ENCODE measurements at regions not wholly inside any gene's neighbourhood (a gene's known extent, or its start where the extent isn't known, plus 50 kb on each side); places are given as distances from the start of the nearest gene placed in this dataset.

DNA sequence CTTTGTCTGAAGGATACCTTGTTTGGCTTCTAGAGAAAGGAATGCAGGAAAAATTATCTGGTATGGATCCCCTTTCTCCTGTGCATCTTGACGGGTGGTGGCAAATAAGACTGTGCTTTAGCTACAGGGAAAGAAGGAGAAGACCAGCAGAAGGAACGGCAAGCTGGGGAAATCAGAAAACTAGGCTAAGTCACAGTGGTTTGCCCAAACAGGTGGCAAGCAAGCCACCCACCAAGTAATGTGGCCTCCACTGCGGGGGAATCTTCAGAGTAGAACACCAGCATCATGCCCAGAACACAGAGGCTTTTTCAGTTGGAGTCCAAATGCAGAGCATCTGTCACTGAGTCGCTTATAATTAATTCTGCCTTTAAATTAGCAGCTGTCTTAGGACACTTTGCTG, 282.8 kb downstream of the PHF14 start:
- TF ChIP-seq, protein P1, sequence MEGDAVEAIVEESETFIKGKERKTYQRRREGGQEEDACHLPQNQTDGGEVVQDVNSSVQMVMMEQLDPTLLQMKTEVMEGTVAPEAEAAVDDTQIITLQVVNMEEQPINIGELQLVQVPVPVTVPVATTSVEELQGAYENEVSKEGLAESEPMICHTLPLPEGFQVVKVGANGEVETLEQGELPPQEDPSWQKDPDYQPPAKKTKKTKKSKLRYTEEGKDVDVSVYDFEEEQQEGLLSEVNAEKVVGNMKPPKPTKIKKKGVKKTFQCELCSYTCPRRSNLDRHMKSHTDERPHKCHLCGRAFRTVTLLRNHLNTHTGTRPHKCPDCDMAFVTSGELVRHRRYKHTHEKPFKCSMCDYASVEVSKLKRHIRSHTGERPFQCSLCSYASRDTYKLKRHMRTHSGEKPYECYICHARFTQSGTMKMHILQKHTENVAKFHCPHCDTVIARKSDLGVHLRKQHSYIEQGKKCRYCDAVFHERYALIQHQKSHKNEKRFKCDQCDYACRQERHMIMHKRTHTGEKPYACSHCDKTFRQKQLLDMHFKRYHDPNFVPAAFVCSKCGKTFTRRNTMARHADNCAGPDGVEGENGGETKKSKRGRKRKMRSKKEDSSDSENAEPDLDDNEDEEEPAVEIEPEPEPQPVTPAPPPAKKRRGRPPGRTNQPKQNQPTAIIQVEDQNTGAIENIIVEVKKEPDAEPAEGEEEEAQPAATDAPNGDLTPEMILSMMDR (IDR thresholded peaks at IDR 0.05), result no peak
- TF ChIP-seq POLR2A (IDR thresholded peaks at IDR 0.05), result no peak
- Histone ChIP-seq H3K27me3 (no peaks in the 10 kb centered on the region), H3K4me3 (no peak overlapping the region), H3K4me1 (replicated peaks in 1 of 2) (peaks cover 0 to 4% of the 10 kb centered on the region in 2 donors), H3K27ac (no peak overlapping the region), H3K36me3 (replicated peaks in 1 of 2) (no peaks in the 10 kb centered on the region), H3K9me3 (replicated peaks in 1 of 3) (no peaks in the 10 kb centered on the region)
- intact Hi-C loops (cut with DNase I), result no loop called here
- WGBS, 4 donors, result 89 to 98% (median 94%) methylated on average over 4 of the region's 4 CpGs
- no peak for DNase-seq

DNA sequence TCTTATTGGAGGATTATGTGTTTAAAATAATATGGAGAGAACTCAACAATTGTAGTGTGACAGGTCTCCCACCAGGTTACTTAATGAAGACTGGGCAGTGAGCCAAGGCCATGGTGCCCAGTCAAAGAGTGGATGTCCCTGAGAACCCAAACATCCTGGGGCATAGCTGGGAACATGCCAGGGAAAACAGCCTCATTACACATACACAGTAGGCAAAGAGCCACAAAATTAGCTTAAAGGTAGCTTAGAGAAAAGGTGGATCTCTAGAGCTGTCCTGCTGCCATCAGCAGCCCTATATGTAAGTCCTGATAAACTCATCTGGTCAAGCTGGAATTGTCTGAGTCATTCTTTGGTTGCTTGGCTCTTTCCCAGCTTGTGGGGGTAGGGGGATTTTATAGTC, 287.8 kb downstream of the PHF14 start:
- Histone ChIP-seq H3K36me3 (replicated peaks in 1 of 2) (no peaks in the 10 kb centered on the region), H3K27ac (no peak overlapping the region), H3K27me3 (no peaks in the 10 kb centered on the region), H3K4me1 (replicated peaks in 1 of 2) (peaks cover 0 to 4% of the 10 kb centered on the region in 2 donors), H3K4me3 (no peak overlapping the region), H3K9me3 (replicated peaks in 1 of 3) (no peaks in the 10 kb centered on the region)
- DNase-seq, result peak; percentile 18 to 56 (median 40)
- intact Hi-C loops (cut with DNase I), result no loop called here
- TF ChIP-seq, protein P1 (IDR thresholded peaks at IDR 0.05), result no peak
- no peak for TF ChIP-seq POLR2A (IDR thresholded peaks at IDR 0.05)

DNA sequence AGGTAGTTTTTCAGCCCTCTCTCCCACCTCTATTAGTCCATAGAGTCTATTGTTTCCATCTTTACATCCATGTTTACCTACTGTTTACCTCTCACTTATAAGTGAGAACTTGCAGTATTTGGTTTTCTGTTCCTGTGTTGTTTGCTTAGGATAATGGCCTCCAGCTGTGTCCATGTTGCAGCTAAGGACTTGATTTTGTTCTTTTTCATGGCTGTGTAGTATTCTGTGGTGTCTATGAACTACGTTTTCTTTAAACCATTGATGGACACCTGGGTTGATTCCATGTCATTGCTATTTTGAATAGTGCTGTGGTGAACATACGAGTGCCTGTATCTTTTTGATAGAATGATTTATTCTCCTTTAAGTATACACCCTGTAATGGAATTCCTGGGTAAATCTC, 292.4 kb downstream of the PHF14 start:
- H3K9me3 ChIP-seq (replicated peaks in 1 of 3), result no peaks in the 10 kb centered on the region
- no peaks in the 10 kb centered on the region for H3K27me3 ChIP-seq
- H3K36me3 ChIP-seq (replicated peaks in 1 of 2), result no peaks in the 10 kb centered on the region
- TF ChIP-seq, protein P1 (IDR thresholded peaks at IDR 0.05), result no peak
- no peak for TF ChIP-seq POLR2A (IDR thresholded peaks at IDR 0.05)
- H3K27ac ChIP-seq, result no peak overlapping the region
- WGBS, 4 donors, result 61 to 78% (median 69%) methylated on average over 2 of the region's 2 CpGs
- H3K4me1 ChIP-seq (replicated peaks in 1 of 2), result no peaks in the 10 kb centered on the region
- H3K4me3 ChIP-seq, result no peak overlapping the region
- intact Hi-C loops (cut with DNase I), result no loop called here
- DNase-seq, result no peak

DNA sequence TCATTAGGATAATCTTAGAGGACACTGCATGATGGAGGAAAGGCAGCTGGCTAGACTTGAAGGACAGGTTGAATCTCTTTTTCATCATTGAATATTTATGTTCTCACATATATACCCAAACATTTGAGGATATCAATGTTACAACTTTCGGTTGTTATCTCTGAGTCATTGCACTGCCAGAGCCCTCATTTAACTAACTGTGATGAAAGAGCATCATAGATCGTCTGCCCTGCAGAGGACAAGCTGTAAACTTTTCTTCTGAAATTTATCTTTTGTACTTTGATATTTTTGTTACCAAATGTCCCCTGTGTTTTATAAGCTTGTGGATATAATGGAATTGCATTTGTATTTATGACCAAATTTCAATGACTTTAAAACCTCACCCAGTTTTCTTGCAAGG, 298.7 kb downstream of the PHF14 start:
- no peak overlapping the region for H3K4me3 ChIP-seq
- H3K4me1 ChIP-seq (replicated peaks in 1 of 2), result no peaks in the 10 kb centered on the region
- H3K27ac ChIP-seq, result no peak overlapping the region
- DNase-seq, result no peak
- no peaks in the 10 kb centered on the region for H3K27me3 ChIP-seq
- intact Hi-C loops (cut with DNase I), result no loop called here
- no peaks in the 10 kb centered on the region for H3K36me3 ChIP-seq (replicated peaks in 1 of 2)
- TF ChIP-seq, protein P1 (IDR thresholded peaks at IDR 0.05), result no peak
- TF ChIP-seq POLR2A (IDR thresholded peaks at IDR 0.05), result no peak
- H3K9me3 ChIP-seq (replicated peaks in 1 of 3), result no peaks in the 10 kb centered on the region
- WGBS, 4 donors, result 61 to 74% (median 66%) methylated on average over 2 of the region's 2 CpGs
